ENCODE measurements at regions not wholly inside any gene's neighbourhood (a gene's known extent, or its start where the extent isn't known, plus 50 kb on each side); places are given as distances from the start of the nearest gene placed in this dataset.

DNA sequence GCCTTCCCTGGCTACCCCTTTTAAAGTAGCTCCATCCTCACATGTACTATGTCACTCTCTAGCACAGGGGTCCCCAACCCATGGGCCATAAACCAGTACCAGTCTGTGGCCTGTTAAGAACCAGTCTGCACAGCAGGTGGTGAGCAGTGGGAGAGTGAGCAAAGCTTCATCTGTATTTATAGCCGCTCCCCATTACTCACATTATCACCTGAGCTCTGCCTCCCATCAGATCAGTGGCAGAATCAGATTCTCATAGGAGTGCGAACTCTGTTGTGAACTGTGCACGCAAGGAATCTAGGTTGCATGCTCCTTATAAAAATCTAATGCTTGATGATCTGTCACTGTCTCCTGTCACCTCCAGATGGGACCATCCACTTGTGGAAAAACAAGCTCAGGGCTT is 116.6 kb upstream of the FOXD3 start:
- no peak overlapping the region for H3K27ac ChIP-seq
- no peaks in the 10 kb centered on the region for H3K36me3 ChIP-seq (replicated peaks in 1 of 2)
- intact Hi-C loops (cut with DNase I), result no loop called here
- no peaks in the 10 kb centered on the region for H3K9me3 ChIP-seq (replicated peaks in 1 of 3)
- no peak for DNase-seq
- no peaks in the 10 kb centered on the region for H3K27me3 ChIP-seq
- 85 to 87% (median 87%) methylated on average over 3 of the region's 3 CpGs for WGBS, 4 donors
- no peak overlapping the region for H3K4me3 ChIP-seq
- no peaks in the 10 kb centered on the region for H3K4me1 ChIP-seq (replicated peaks in 1 of 2)
- TF ChIP-seq, protein P1, sequence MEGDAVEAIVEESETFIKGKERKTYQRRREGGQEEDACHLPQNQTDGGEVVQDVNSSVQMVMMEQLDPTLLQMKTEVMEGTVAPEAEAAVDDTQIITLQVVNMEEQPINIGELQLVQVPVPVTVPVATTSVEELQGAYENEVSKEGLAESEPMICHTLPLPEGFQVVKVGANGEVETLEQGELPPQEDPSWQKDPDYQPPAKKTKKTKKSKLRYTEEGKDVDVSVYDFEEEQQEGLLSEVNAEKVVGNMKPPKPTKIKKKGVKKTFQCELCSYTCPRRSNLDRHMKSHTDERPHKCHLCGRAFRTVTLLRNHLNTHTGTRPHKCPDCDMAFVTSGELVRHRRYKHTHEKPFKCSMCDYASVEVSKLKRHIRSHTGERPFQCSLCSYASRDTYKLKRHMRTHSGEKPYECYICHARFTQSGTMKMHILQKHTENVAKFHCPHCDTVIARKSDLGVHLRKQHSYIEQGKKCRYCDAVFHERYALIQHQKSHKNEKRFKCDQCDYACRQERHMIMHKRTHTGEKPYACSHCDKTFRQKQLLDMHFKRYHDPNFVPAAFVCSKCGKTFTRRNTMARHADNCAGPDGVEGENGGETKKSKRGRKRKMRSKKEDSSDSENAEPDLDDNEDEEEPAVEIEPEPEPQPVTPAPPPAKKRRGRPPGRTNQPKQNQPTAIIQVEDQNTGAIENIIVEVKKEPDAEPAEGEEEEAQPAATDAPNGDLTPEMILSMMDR (IDR thresholded peaks at IDR 0.05), result no peak
- TF ChIP-seq POLR2A (IDR thresholded peaks at IDR 0.05), result no peak

DNA sequence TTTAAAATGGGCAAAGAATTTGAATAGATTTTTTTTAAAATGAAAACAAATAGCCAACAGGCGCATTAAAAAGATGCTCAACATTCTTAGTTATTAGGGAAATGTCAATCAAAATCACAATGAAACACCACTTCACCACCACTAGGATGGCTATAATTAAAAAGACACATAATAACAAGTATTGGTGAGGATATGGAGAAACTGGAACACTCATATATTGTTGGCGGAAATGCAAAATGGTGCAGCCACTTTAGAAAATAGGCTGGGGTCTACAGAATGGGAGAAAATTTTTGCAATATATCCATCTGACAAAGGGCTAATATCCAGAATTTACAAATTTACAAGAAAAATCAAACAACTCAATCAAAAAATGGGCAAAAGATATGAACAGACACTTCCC is 107.8 kb upstream of the FOXD3 start:
- Histone ChIP-seq H3K4me1 (replicated peaks in 1 of 2) (no peaks in the 10 kb centered on the region), H3K27me3 (no peaks in the 10 kb centered on the region), H3K9me3 (replicated peaks in 1 of 3) (peaks cover 0 to 7% (median 0%) of the 10 kb centered on the region in 3 donors), H3K4me3 (no peak overlapping the region), H3K36me3 (replicated peaks in 1 of 2) (no peaks in the 10 kb centered on the region), H3K27ac (no peak overlapping the region)
- intact Hi-C loops (cut with DNase I), result no loop called here
- TF ChIP-seq, protein P1 (IDR thresholded peaks at IDR 0.05), result no peak
- no peak for TF ChIP-seq POLR2A (IDR thresholded peaks at IDR 0.05)
- 83 to 96% (median 86%) methylated on average over 2 of the region's 2 CpGs for WGBS, 4 donors
- DNase-seq, result no peak

- WGBS, 4 donors, result 42 to 54% (median 48%) methylated on average over 4 of the region's 4 CpGs
Measured at GRCh38 chr1:63223426-63223825, 98.9 kb upstream of the FOXD3 start.

DNA sequence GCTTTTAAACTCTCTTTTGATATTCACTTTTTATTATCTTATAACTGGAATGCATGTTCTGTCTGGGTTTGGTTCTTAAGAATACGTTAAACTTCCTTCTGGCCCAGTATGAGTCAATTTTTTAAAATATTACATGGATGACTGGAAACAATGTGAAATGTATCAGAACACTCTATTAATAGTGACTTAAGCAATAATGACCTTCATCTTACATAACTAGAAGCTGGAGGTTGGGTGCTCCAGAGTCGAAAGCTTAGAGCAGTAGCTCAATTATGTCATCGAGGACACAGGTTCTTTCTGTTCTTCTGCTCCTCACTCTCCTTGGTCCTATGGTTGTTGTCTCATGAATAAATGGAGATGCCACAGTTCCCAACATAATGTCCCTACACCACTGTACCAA is 91.6 kb upstream of the FOXD3 start:
- Histone ChIP-seq H3K4me3 (no peak overlapping the region), H3K4me1 (replicated peaks in 1 of 2) (no peaks in the 10 kb centered on the region), H3K9me3 (replicated peaks in 1 of 3) (no peaks in the 10 kb centered on the region), H3K27me3 (no peaks in the 10 kb centered on the region), H3K27ac (no peak overlapping the region), H3K36me3 (replicated peaks in 1 of 2) (no peaks in the 10 kb centered on the region)
- intact Hi-C loops (cut with DNase I), result no loop called here
- TF ChIP-seq, protein P1 (IDR thresholded peaks at IDR 0.05), result no peak
- no peak for TF ChIP-seq POLR2A (IDR thresholded peaks at IDR 0.05)
- DNase-seq, result peak in 2 of 7 donors; percentile 10 to 31
- WGBS, 4 donors, result 42 to 59% (median 46%) methylated on average over 3 of the region's 3 CpGs

More at GRCh38 chr1:63223426-63223825, 98.9 kb upstream of the FOXD3 start:
- H3K27ac ChIP-seq, result no peak overlapping the region
- no peaks in the 10 kb centered on the region for H3K36me3 ChIP-seq (replicated peaks in 1 of 2)
- H3K4me1 ChIP-seq (replicated peaks in 1 of 2), result no peaks in the 10 kb centered on the region
- H3K4me3 ChIP-seq, result no peak overlapping the region
- intact Hi-C loops (cut with DNase I), result no loop called here
- H3K27me3 ChIP-seq, result no peaks in the 10 kb centered on the region
- no peak for DNase-seq
- no peaks in the 10 kb centered on the region for H3K9me3 ChIP-seq (replicated peaks in 1 of 3)
- TF ChIP-seq, protein P1 (IDR thresholded peaks at IDR 0.05), result no peak
- no peak for TF ChIP-seq POLR2A (IDR thresholded peaks at IDR 0.05)

Data from adrenal gland (tissue), 9 donors.